ENCODE measurements at regions not wholly inside any gene's neighbourhood (a gene's known extent, or its start where the extent isn't known, plus 50 kb on each side); places are given as distances from the start of the nearest gene placed in this dataset.
"Not testable (repeated sequence)": the region's sequence is repeated elsewhere in the genome, so short reads cannot be mapped to it uniquely, and the experiment has no call there.

DNA sequence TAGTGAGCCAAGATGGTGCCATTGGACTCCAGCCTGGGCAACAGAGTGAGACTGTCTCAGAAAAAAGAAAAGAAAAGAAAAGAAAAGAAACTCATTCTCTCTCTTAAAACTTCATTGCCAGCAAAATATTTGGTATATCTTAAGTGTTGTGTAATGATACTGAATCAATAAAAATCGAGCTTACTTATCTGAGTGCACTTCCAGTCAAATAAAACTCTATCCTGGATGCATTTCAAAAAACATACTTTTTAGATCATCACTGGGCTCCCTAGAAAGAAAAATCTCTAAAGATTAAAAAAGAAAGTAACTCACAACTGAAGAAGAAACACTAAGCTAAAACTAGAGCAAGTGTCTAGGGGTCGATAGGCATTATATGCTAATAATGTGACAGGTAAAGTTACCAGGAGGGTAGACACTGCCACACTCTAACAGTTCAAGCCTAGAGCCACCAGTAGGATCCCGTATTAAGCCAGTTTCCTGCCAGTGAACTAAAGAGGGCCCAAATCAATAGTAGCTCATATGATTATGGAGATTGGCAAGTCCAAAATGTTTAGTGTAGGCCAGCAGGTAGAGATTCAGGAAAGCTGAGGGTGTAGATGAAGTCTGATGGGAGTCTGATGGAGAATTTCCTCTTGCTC is 242.1 kb upstream of the CYRIA start:
- H3K9me3 Mint-ChIP-seq (ENCODE audit: unreplicated experiment), result peaks cover 30% of the 10 kb centered on the region
- no peaks in the 10 kb centered on the region for H3K36me3 Mint-ChIP-seq (ENCODE audit: unreplicated experiment)
- no peak overlapping the region for H3K4me3 Mint-ChIP-seq (ENCODE audit: unreplicated experiment)
- no peak overlapping the region for H3K27ac Mint-ChIP-seq (ENCODE audit: unreplicated experiment)
- H3K4me1 Mint-ChIP-seq (ENCODE audit: unreplicated experiment), result no peaks in the 10 kb centered on the region
- no peaks in the 10 kb centered on the region for H3K27me3 Mint-ChIP-seq (ENCODE audit: unreplicated experiment)
- DNase-seq (ENCODE audit: extremely low spot score, unreplicated experiment), result no peak
- TF ChIP-seq, protein P1, sequence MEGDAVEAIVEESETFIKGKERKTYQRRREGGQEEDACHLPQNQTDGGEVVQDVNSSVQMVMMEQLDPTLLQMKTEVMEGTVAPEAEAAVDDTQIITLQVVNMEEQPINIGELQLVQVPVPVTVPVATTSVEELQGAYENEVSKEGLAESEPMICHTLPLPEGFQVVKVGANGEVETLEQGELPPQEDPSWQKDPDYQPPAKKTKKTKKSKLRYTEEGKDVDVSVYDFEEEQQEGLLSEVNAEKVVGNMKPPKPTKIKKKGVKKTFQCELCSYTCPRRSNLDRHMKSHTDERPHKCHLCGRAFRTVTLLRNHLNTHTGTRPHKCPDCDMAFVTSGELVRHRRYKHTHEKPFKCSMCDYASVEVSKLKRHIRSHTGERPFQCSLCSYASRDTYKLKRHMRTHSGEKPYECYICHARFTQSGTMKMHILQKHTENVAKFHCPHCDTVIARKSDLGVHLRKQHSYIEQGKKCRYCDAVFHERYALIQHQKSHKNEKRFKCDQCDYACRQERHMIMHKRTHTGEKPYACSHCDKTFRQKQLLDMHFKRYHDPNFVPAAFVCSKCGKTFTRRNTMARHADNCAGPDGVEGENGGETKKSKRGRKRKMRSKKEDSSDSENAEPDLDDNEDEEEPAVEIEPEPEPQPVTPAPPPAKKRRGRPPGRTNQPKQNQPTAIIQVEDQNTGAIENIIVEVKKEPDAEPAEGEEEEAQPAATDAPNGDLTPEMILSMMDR (IDR thresholded peaks at IDR 0.05), result no peak

DNA sequence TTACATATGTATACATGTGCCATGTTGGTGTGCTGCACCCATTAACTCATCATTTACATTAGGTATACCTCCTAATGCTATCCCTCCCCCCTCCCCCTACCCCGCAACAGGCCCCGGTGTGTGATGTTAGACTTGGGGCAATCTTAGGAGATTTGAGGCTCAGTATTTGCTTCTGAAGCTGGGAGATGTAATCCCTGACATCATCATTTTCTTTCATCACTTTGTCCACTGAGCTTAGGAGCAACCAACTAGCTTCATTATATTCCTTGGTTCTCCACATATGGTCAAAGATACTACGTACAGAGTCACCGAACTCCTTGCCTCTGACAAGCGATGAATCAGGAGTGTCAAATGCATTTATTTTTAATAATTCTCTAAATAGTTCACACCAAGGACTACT is 239.7 kb upstream of the CYRIA start:
- not testable (repeated sequence) for H3K27ac Mint-ChIP-seq (ENCODE audit: unreplicated experiment); H3K36me3 Mint-ChIP-seq (ENCODE audit: unreplicated experiment); H3K4me3 Mint-ChIP-seq (ENCODE audit: unreplicated experiment); H3K4me1 Mint-ChIP-seq (ENCODE audit: unreplicated experiment); DNase-seq (ENCODE audit: extremely low spot score, unreplicated experiment); H3K27me3 Mint-ChIP-seq (ENCODE audit: unreplicated experiment)
- peaks cover 26% of the 10 kb centered on the region for H3K9me3 Mint-ChIP-seq (ENCODE audit: unreplicated experiment)

DNA sequence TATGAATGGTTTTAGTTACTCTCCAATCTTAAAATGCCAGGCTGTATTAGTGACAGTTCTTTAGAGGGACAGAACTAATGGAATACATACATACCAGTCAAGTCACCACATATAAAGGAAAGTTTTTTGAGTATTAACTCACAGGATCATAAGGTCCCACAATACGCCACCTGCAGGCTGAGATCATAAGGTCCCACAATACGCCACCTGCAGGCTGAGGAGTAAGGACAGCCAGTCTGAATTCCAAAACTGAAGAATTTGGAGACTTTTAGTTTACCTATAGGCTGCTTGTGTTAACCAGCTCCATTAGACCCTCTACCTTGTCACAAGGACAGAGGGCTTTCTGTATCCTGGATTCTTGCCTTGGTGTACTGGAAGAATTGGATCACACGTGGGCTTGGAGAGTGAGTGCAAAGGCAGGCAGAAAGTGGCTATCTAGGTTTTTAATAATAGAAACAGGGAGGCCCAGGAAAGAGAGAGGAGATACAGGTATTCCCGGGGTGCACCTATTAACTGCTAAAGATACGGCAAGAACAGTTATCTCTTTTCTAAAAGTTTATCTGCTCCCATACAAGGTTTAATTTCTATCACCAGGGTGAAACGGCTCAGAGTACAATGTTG is 234.9 kb upstream of the CYRIA start:
- H3K36me3 Mint-ChIP-seq (ENCODE audit: unreplicated experiment), result no peaks in the 10 kb centered on the region
- no peak overlapping the region for H3K27ac Mint-ChIP-seq (ENCODE audit: unreplicated experiment)
- TF ChIP-seq, protein P1 (IDR thresholded peaks at IDR 0.05), result peak; percentile 24
- H3K4me3 Mint-ChIP-seq (ENCODE audit: unreplicated experiment), result no peak overlapping the region
- DNase-seq (ENCODE audit: extremely low spot score, unreplicated experiment), result no peak
- H3K4me1 Mint-ChIP-seq (ENCODE audit: unreplicated experiment), result no peaks in the 10 kb centered on the region
- no peaks in the 10 kb centered on the region for H3K27me3 Mint-ChIP-seq (ENCODE audit: unreplicated experiment)
- H3K9me3 Mint-ChIP-seq (ENCODE audit: unreplicated experiment), result peaks cover 9% of the 10 kb centered on the region

DNA sequence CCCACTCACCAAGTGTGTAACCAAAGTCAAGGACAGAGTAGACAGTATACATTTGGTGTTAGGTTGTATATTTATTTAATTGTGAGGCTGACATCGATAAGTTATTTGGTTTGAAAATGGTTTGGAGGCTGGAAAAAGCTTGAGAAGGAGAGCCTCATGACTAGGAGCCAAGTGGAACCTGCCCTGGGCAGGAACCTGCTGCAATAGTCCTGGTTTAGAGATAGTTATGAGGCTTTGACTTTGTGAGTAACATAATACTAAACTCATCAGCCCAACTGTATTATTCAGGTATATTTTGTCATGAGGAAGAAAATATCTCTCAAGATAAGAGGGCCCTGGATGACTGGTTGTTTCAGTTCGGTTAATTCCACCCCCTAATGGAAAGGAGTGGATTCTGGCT is 234.3 kb upstream of the CYRIA start:
- Mint-ChIP-seq H3K4me1 (ENCODE audit: unreplicated experiment) (no peaks in the 10 kb centered on the region), H3K36me3 (ENCODE audit: unreplicated experiment) (no peaks in the 10 kb centered on the region), H3K27ac (ENCODE audit: unreplicated experiment) (no peak overlapping the region), H3K4me3 (ENCODE audit: unreplicated experiment) (no peak overlapping the region), H3K27me3 (ENCODE audit: unreplicated experiment) (no peaks in the 10 kb centered on the region), H3K9me3 (ENCODE audit: unreplicated experiment) (peaks cover 9% of the 10 kb centered on the region)
- TF ChIP-seq, protein P1 (IDR thresholded peaks at IDR 0.05), result no peak
- DNase-seq (ENCODE audit: extremely low spot score, unreplicated experiment), result no peak

DNA sequence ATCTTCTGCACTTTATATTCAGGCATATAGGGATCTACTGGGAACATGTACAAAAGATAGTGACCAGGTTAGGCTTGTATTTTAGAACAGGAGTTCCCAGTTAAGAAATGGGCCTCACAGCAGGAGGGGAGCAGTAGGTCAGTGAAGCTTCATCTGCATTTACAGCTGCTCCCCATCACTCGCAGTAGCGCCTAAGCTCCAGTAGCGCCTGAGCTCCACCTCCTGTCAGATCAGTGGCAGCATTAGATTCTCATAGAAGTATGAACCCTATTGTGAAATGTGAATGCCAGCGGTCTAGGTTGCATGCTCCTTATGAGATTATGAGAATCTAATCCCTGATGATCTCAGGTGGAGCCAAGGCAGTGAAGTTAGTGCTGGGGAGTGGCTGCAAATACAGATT is 224.4 kb upstream of the CYRIA start:
- H3K36me3 Mint-ChIP-seq (ENCODE audit: unreplicated experiment), result no peaks in the 10 kb centered on the region
- H3K4me1 Mint-ChIP-seq (ENCODE audit: unreplicated experiment), result no peaks in the 10 kb centered on the region
- DNase-seq (ENCODE audit: extremely low spot score, unreplicated experiment), result no peak
- no peak overlapping the region for H3K27ac Mint-ChIP-seq (ENCODE audit: unreplicated experiment)
- TF ChIP-seq, protein P1 (IDR thresholded peaks at IDR 0.05), result no peak
- no peaks in the 10 kb centered on the region for H3K9me3 Mint-ChIP-seq (ENCODE audit: unreplicated experiment)
- no peak overlapping the region for H3K4me3 Mint-ChIP-seq (ENCODE audit: unreplicated experiment)
- no peaks in the 10 kb centered on the region for H3K27me3 Mint-ChIP-seq (ENCODE audit: unreplicated experiment)

Data from osteocyte (in vitro differentiated cells).